NCI-H82 treated with DMSO at 0.1 percent for 48 hours (cell line): ENCODE measurements at regions not wholly inside any gene's neighbourhood (a gene's known extent, or its start where the extent isn't known, plus 50 kb on each side); places are given as distances from the start of the nearest gene placed in this dataset.
"Not testable (repeated sequence)": the region's sequence is repeated elsewhere in the genome, so short reads cannot be mapped to it uniquely, and the experiment has no call there.

Experiments
- DNase-seq: peaks from one replicate; lab custom pipeline; 2025; ENCODE audit not compliant: unreplicated experiment; lab: John Stamatoyannopoulos, UW

- no peak for DNase-seq
These were observed 451.6 kb downstream of the TRHDE start for GRCh38 chr12:72723732-72724131.

- DNase-seq, result no peak
These were observed 457.4 kb downstream of the TRHDE start for GRCh38 chr12:72729451-72730010.

DNA sequence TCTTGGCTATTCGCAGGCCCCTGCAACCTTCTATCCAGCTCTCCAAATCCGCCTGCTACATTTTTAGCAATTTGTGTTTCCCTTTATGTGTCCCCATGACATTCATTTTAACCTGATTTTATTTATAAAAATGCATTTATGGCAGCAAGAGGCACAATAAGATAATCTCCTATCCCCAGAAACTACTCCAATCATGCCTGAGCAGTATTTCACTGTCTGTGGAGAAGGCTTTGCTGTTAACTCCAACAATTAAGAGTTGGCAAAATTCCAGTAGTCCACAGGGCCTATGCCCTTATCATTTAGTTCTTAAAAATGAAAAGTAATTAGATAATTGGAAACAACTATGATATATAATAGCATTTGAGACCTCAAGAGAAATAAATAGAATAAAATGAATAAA is 462.4 kb downstream of the TRHDE start:
- DNase-seq, result no peak

GRCh38 chr12:72738811-72739210 is 466.6 kb downstream of the TRHDE start:
- DNase-seq, result no peak

- DNase-seq, result no peak
These were observed 467.9 kb downstream of the TRHDE start for GRCh38 chr12:72740064-72740463.

GRCh38 chr12:72742568-72742967 is 470.4 kb downstream of the TRHDE start:
- no peak for DNase-seq

DNA sequence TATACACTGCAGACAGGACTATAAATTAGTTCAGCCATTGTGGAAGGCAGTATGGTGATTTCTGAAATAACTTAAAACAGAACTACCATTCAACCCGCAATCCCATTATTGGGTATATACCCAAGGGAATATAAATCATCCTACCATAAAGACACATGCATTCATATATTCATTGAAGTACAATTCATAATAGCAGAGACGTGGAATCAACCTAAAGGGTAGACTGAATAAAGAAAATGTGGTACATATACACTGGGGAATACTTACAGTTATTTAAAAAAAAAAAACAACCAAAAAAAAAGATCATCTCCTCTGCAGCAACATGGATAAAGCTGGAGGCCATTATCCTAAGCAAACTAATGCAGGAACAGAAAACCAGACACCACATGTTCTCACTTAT is 473.9 kb downstream of the TRHDE start:
- no peak for DNase-seq

GRCh38 chr12:72747111-72747849 is 475.1 kb downstream of the TRHDE start:
- no peak for DNase-seq

DNA sequence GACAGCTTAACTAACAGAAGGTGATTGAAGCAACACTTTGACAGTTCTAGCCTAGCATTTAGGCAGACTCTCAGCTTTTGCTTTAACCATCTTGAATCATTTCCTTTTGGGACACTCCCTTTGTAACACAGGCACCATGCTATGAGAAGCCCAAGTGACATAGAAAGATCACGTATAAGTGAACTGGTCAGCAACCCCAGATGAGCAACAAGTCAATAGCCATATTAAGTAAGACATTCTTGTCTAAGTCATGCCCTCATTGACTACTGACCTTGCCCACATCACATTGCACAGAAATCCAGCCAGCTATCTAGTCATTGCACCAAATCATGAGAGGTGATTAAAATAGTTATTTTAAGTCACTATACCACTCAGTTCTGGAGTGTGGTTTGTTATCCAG is 476.8 kb downstream of the TRHDE start:
- no peak for DNase-seq

- no peak for DNase-seq
These were observed 481.4 kb downstream of the TRHDE start for GRCh38 chr12:72753571-72753970.

GRCh38 chr12:72754026-72754425 is 481.9 kb downstream of the TRHDE start:
- DNase-seq, result not testable (repeated sequence)

DNA sequence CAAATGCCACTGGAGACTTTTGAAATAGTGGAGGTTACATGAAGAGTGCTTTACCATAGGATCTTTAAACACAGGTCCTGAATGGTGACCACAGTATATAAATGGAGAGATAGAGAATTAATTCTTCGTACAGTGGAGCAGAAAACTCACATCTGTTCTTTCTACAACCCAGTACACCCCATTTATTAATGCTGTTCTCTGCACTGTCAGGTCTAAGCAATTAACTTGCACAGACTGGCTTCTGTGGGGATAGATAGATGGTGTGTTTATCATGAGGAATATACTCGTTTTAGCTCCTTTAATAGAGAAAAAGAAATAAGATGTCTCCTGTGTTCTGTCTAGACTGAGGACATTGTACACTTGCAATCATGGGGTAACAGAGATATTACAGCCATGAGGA is 494.3 kb downstream of the TRHDE start:
- no peak for DNase-seq

DNA sequence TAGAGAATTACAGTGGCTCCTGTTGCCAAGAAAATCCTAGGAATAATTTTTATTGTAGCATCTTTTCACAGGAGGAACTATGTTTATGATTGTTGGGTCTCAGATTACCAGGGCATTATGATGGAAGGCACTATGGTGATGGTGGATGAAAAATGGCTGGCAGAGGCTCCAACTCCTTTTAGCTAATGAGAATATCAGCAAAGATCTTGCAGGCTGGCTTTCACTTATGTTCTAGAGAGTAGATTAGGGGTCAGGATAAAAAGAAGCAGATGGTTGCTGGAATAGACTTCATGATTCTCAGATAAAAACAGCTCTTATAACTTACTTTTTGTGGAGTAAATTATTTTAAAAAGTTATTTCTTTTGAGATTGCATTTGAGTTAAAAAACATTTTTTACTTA is 501.9 kb downstream of the TRHDE start:
- DNase-seq, result no peak

- DNase-seq, result no peak
These were observed 505.6 kb downstream of the TRHDE start for GRCh38 chr12:72777806-72778205.

DNA sequence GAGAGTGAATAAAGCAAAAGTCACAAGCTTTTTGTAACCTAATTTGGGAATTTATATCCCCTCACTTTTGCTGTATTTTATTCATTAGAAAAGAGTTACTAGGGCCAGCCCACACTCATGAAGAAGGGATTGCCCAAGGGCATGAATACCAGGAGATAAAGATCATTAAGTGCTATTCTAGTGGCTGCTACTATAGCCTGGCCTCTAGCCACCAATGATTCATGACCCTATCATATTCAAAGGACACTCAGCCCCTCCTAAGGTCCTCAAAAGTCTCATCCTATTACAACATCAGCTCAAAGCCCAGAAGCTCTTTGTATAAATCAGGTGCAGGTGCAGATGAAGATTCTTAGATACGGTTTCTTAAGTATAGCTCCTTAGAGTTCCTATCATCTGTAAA is 518.1 kb downstream of the TRHDE start:
- DNase-seq, result no peak

GRCh38 chr12:72792889-72793288 is 520.7 kb downstream of the TRHDE start:
- DNase-seq, result no peak

GRCh38 chr12:72793796-72794195 is 521.6 kb downstream of the TRHDE start:
- no peak for DNase-seq

DNA sequence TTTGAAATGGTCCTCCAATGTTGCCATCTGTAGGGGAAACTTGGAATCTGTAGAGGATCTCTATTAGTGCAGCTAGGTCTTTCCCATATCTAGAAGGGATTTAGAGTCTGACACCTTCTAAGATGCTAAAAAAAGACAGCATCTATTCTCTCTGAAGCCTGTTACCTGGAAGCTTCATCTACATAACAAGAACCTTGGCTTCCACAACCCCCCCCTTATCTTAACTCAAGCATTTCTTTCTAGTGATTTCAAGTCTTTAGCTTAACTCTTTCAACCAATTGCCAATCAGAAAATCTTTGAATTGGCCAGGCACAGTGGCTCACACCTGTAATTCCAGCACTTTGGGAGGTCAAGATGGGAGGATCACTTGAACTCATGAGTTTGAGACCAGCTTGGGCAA is 543.3 kb downstream of the TRHDE start:
- DNase-seq, result no peak

DNA sequence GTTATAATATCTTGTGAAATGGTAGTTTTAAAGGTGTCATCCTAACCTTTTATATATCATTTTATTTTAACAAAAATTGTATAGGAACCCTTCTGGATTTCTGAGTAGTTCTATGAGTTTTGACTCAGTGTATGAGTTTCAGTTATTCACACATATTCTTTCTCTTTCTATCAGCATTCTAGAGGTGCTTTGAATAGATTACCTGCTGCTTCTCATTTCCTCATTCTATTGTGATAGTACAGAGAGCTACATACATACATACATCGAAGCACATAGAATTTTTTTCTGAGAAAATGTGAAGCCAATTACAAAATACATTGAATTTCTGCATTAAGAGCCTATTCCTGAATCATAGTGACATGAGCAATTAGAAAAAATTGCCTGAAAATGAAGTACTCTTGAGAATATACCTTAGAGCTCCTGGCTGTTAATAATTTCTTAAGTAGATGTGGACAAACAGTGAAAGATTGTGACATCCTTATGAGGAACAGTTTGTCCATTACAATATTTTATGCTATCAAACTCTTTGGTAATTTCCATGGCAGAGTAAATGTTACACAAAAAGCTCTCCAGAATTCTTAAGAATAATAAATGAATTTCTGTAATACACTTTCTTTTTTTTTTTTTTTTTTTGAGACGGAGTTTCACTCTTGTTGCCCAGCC is 556.6 kb downstream of the TRHDE start:
- no peak for DNase-seq

DNA sequence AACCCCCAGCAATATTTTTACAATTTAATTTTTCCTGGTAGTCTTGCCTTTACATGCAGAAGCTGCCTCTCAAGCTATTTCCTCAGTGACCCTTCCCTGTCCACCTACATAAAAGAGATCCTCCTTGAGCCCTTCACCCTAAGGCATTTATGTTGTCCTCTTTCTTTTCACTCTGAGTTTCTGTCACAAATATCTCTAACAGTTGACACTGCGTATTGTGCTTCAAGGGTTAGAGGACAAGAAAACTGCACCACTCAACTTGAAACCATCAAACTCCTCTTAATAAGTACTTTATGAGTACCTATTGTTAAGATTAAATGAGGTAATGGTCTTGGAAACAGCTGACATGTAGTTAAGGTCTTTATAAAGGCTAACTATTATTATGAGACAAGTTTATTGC is 557.7 kb downstream of the TRHDE start:
- DNase-seq, result no peak

DNA sequence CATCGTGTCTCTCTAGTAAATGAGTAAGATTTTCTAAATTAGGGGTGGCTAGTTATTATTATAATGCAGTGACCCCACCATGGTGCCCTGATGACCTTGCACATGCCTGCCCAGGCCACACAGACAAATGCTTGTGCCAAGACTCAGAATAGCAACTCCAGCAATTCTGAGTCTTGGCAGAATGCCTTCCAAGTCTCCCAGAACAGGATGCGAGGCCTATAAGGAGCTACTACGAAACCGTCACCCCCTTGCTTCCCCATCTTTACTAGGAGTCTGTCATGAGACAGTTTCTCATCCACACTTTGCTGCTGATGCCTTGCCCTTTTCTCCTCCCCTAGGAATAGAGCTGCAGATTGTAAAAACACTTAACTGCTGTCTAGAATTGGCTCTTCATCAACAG is 559.9 kb downstream of the TRHDE start:
- DNase-seq, result no peak

DNA sequence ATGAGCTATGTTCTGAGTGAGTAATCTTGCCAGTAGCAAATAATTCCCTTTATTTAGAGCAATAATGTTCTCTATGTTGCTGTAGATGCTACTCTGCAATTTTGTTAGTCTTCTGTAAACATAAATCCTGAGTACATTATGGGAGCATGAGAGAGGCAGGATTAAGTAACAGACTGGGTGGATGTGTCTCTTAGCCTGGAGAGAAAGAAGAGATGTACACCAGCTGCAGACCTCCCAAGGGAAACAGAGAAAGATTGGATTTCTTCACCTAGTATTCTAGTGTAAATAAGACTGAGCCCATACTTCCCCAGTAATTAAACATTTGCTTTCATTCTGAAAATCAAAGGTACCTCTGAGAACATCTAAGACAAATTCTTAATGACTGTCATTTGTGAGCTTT is 564.0 kb downstream of the TRHDE start:
- DNase-seq, result peak; percentile 20

- DNase-seq, result no peak
These were observed 567.5 kb downstream of the TRHDE start for GRCh38 chr12:72839696-72840095.
